SU-DHL-6 (cell line): ENCODE measurements at regions not wholly inside any gene's neighbourhood (a gene's known extent, or its start where the extent isn't known, plus 50 kb on each side); places are given as distances from the start of the nearest gene placed in this dataset.

Experiments
- H2AFZ ChIP-seq: fragments of 200-600 bp; sonication (generic); 2 replicates; pipeline ENCODE4 v1.6.1; 2014; ENCODE audit warnings: low read depth, mild to moderate bottlenecking, moderate library complexity, mixed read lengths, antibody characterized with exemption, low read length; ENCODE audit not compliant: severe bottlenecking
- H3F3A ChIP-seq: fragments of 200-600 bp; shearing (Covaris generic); 2 replicates; pipeline ENCODE4 v1.6.0; 2016; ENCODE audit warnings: antibody characterized with exemption, mild to moderate bottlenecking; ENCODE audit not compliant: insufficient read depth
- H3K27ac ChIP-seq: fragments of 200-600 bp; sonication (generic); 2 replicates; pipeline ENCODE4 v1.5.1; 2016; ENCODE audit warnings: low read depth, mild to moderate bottlenecking, low read length, moderate library complexity, mixed read lengths
- H3K27me3 ChIP-seq: fragments of 200-600 bp; sonication (generic), shearing (Covaris generic); 2 replicates; pipeline ENCODE4 v1.6.0; 2014; ENCODE audit warnings: mild to moderate bottlenecking, low read length
- H3K36me3 ChIP-seq: fragments of 200-600 bp; sonication (generic); 2 replicates; pipeline ENCODE4 v1.6.1; 2014; ENCODE audit warnings: mild to moderate bottlenecking, low read length, mixed read lengths
- H3K4me2 ChIP-seq: fragments of 300-600, 200-600 bp; shearing (Covaris generic), sonication (generic); 2 replicates; pipeline ENCODE4 v1.6.0; 2014; ENCODE audit warnings: low read length, low read depth, mild to moderate bottlenecking; ENCODE audit not compliant: poor library complexity, severe bottlenecking
- H3K4me3 ChIP-seq: fragments of 200-600 bp; sonication (generic); 2 replicates; pipeline ENCODE4 v1.5.1; 2014; ENCODE audit warnings: antibody characterized with exemption, low read length, mild to moderate bottlenecking, mixed read lengths; ENCODE audit not compliant: insufficient read depth, poor library complexity, severe bottlenecking
- H3K79me2 ChIP-seq: fragments of 200-600 bp; sonication (generic); 2 replicates; pipeline ENCODE4 v1.6.1; 2014; ENCODE audit warnings: mild to moderate bottlenecking, low read length, moderate library complexity; ENCODE audit not compliant: insufficient read depth
- H3K9ac ChIP-seq: fragments of 200-600 bp; sonication (generic); 2 replicates; pipeline ENCODE4 v1.7.0; 2014; ENCODE audit warnings: mild to moderate bottlenecking, low read length
- H3K9me2 ChIP-seq: fragments of 200-600 bp; sonication (generic); replicated peaks from 2 replicates; pipeline ENCODE4 v1.6.1; 2014; ENCODE audit warnings: low read length; ENCODE audit not compliant: insufficient read depth
- H3K9me3 ChIP-seq: fragments of 200-600 bp; sonication (generic); 2 replicates; pipeline ENCODE4 v1.6.1; 2014; ENCODE audit warnings: low read length, mixed read lengths; ENCODE audit not compliant: insufficient read depth
- H4K20me1 ChIP-seq: fragments of 200-600 bp; sonication (generic); 2 replicates; pipeline ENCODE4 v1.6.1; 2014; ENCODE audit warnings: low read depth, mild to moderate bottlenecking, antibody characterized with exemption, low read length, moderate library complexity, mixed read lengths
- CTCF ChIP-seq: fragments of 200-600 bp; sonication (generic); IDR thresholded peaks from one replicate; pipeline ENCODE4 v1.5.1; 2017; ENCODE audit warnings: antibody characterized with exemption, mild to moderate bottlenecking, low read length, moderate library complexity; ENCODE audit not compliant: insufficient read depth, poor library complexity, severe bottlenecking
- EZH2phosphoT487 ChIP-seq: fragments of 200-600 bp; sonication (generic), shearing (Covaris generic); conservative IDR thresholded peaks from 2 replicates; pipeline ENCODE4 v1.6.1; 2018; ENCODE audit warnings: mild to moderate bottlenecking, antibody characterized with exemption, low read length, moderate library complexity, mixed read lengths

GRCh38 chr5:93073547-93073946 lies 507.5 kb downstream of the NR2F1-AS1 start:
- H3K27ac ChIP-seq = no peak overlapping the region
- H3K9me2 ChIP-seq = no peaks in the 10 kb centered on the region
- no peak overlapping the region for H3K9ac ChIP-seq
- no peaks in the 10 kb centered on the region for H3F3A ChIP-seq
- H3K4me3 ChIP-seq = no peak overlapping the region
- no peaks in the 10 kb centered on the region for H4K20me1 ChIP-seq
- TF ChIP-seq CTCF = no peak
- TF ChIP-seq EZH2phosphoT487 = no peak
- no peak overlapping the region for H3K4me2 ChIP-seq
- no peaks in the 10 kb centered on the region for H3K36me3 ChIP-seq
- H2AFZ ChIP-seq = no peak overlapping the region
- H3K9me3 ChIP-seq = no peaks in the 10 kb centered on the region
- no peaks in the 10 kb centered on the region for H3K27me3 ChIP-seq
- H3K79me2 ChIP-seq = no peaks in the 10 kb centered on the region

- no peak overlapping the region for H3K4me2 ChIP-seq
Observed at GRCh38 chr5:93072831-93073459, 508.1 kb downstream of the NR2F1-AS1 start.

DNA sequence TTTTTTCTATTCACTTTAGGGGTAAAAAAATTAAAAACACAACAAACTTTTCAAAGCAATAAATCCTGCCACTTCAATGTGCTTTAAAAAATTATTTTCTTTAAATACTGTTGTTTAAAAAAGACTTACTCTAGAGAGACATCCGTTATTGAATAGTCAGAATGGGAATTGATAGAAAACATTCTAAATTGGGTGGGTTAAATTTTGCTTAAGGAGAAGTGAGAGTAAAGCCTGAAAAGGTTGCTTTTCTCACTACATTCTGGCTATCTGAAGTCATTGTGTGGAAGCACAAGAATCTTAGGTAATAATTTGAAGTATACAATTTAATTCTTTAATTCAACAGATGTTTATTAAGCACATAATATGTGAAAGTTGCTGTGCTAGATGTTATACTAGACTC lies 509.3 kb downstream of the NR2F1-AS1 start:
- H3K79me2 ChIP-seq = no peaks in the 10 kb centered on the region
- no peaks in the 10 kb centered on the region for H3K9me3 ChIP-seq
- TF ChIP-seq CTCF (no peak), EZH2phosphoT487 (no peak)
- no peak overlapping the region for H3K27ac ChIP-seq
- no peak overlapping the region for H3K9ac ChIP-seq
- H3K4me3 ChIP-seq = no peak overlapping the region
- no peaks in the 10 kb centered on the region for H3K36me3 ChIP-seq
- no peak overlapping the region for H3K4me2 ChIP-seq
- H4K20me1 ChIP-seq = no peaks in the 10 kb centered on the region
- no peaks in the 10 kb centered on the region for H3F3A ChIP-seq
- H3K27me3 ChIP-seq = no peaks in the 10 kb centered on the region
- no peak overlapping the region for H2AFZ ChIP-seq
- no peaks in the 10 kb centered on the region for H3K9me2 ChIP-seq

More at GRCh38 chr5:93072831-93073459, 508.1 kb downstream of the NR2F1-AS1 start:
- Histone ChIP-seq H3K79me2 (no peaks in the 10 kb centered on the region), H2AFZ (no peak overlapping the region), H3K9ac (no peak overlapping the region), H3K36me3 (no peaks in the 10 kb centered on the region), H4K20me1 (no peaks in the 10 kb centered on the region), H3K27ac (no peak overlapping the region), H3F3A (no peaks in the 10 kb centered on the region), H3K27me3 (no peaks in the 10 kb centered on the region), H3K9me3 (no peaks in the 10 kb centered on the region), H3K9me2 (no peaks in the 10 kb centered on the region), H3K4me3 (no peak overlapping the region)
- TF ChIP-seq CTCF (no peak), EZH2phosphoT487 (no peak)
